Central memory CD8-positive, alpha-beta T cell (primary cell): ENCODE measurements at regions not wholly inside any gene's neighbourhood (a gene's known extent, or its start where the extent isn't known, plus 50 kb on each side); places are given as distances from the start of the nearest gene placed in this dataset.

ENCODE experiments used
- ATAC-seq: fragments of 150-1000 bp; cut with Tn5 transposase; replicated peaks from 2 replicates; pipeline ENCODE4 v1.10.0; 2022; ENCODE audit warnings: mild to moderate bottlenecking, moderate FRiP score, moderate number of reproducible peaks; ENCODE audit not compliant: poor library complexity, severe bottlenecking; ENCODE audit errors: extremely low read depth
- DNase-seq, 2 donors: peaks; one replicate each; pipeline ENCODE4 v3.0.0; 2021; ENCODE audit warnings: low spot score in 2 of 2
- H3K27ac Mint-ChIP-seq: one replicate; pipeline ENCODE4 v1.8.0; 2022; ENCODE audit warnings: low read depth, mild to moderate bottlenecking, moderate library complexity, mixed read lengths
- H3K27me3 Mint-ChIP-seq: one replicate; pipeline ENCODE4 v1.8.0; 2022; ENCODE audit warnings: mixed read lengths
- H3K36me3 Mint-ChIP-seq: one replicate; pipeline ENCODE4 v1.8.0; 2022; ENCODE audit warnings: mild to moderate bottlenecking, moderate library complexity, mixed read lengths; ENCODE audit not compliant: insufficient read depth
- H3K4me1 Mint-ChIP-seq: one replicate; pipeline ENCODE4 v1.8.0; 2022; ENCODE audit warnings: mixed read lengths
- H3K4me3 Mint-ChIP-seq: one replicate; pipeline ENCODE4 v1.8.0; 2022; ENCODE audit warnings: mild to moderate bottlenecking, moderate library complexity, mixed read lengths
- H3K9me3 Mint-ChIP-seq: one replicate; pipeline ENCODE4 v1.8.0; 2022; ENCODE audit warnings: mixed read lengths

GRCh38 chr20:22315073-22315472 is 269.3 kb downstream of the FOXA2 start:
- Mint-ChIP-seq H3K27ac (no peak overlapping the region), H3K27me3 (no peaks in the 10 kb centered on the region), H3K4me1 (no peaks in the 10 kb centered on the region), H3K4me3 (no peak overlapping the region), H3K9me3 (peaks cover 10% of the 10 kb centered on the region), H3K36me3 (no peaks in the 10 kb centered on the region)
- DNase-seq (no peak), ATAC-seq (no peak)

- H3K27ac Mint-ChIP-seq: no peak overlapping the region
- no peak for DNase-seq
- no peak overlapping the region for H3K4me3 Mint-ChIP-seq
- H3K4me1 Mint-ChIP-seq: no peaks in the 10 kb centered on the region
- ATAC-seq: no peak
- H3K27me3 Mint-ChIP-seq: no peaks in the 10 kb centered on the region
- no peaks in the 10 kb centered on the region for H3K36me3 Mint-ChIP-seq
- H3K9me3 Mint-ChIP-seq: no peaks in the 10 kb centered on the region
Observed at GRCh38 chr20:22312744-22313346, 271.5 kb downstream of the FOXA2 start.

- Mint-ChIP-seq H3K4me3 (no peak overlapping the region), H3K9me3 (peaks cover under 1% of the 10 kb centered on the region), H3K4me1 (no peaks in the 10 kb centered on the region), H3K27me3 (no peaks in the 10 kb centered on the region), H3K36me3 (no peaks in the 10 kb centered on the region), H3K27ac (no peak overlapping the region)
- DNase-seq: no peak
- ATAC-seq: no peak
Observed at GRCh38 chr20:22308934-22309333, 275.4 kb downstream of the FOXA2 start.

- H3K4me3 Mint-ChIP-seq: no peak overlapping the region
- H3K36me3 Mint-ChIP-seq: no peaks in the 10 kb centered on the region
- H3K4me1 Mint-ChIP-seq: no peaks in the 10 kb centered on the region
- H3K9me3 Mint-ChIP-seq: peaks cover 5% of the 10 kb centered on the region
- ATAC-seq: no peak
- no peak for DNase-seq
- H3K27me3 Mint-ChIP-seq: no peaks in the 10 kb centered on the region
- H3K27ac Mint-ChIP-seq: no peak overlapping the region
Observed at GRCh38 chr20:22307409-22307808, 277.0 kb downstream of the FOXA2 start.

- Mint-ChIP-seq H3K36me3 (no peaks in the 10 kb centered on the region), H3K4me1 (no peaks in the 10 kb centered on the region), H3K27ac (no peak overlapping the region), H3K9me3 (peaks cover 6% of the 10 kb centered on the region), H3K27me3 (no peaks in the 10 kb centered on the region), H3K4me3 (no peak overlapping the region)
- no peak for DNase-seq
- no peak for ATAC-seq
Observed at GRCh38 chr20:22305381-22305780, 279.0 kb downstream of the FOXA2 start.

GRCh38 chr20:22303523-22303922 is 280.8 kb downstream of the FOXA2 start:
- H3K27me3 Mint-ChIP-seq: no peaks in the 10 kb centered on the region
- H3K27ac Mint-ChIP-seq: no peak overlapping the region
- H3K36me3 Mint-ChIP-seq: peaks cover 3% of the 10 kb centered on the region
- peaks cover 17% of the 10 kb centered on the region for H3K9me3 Mint-ChIP-seq
- H3K4me3 Mint-ChIP-seq: no peak overlapping the region
- DNase-seq (no peak), ATAC-seq (no peak)
- no peaks in the 10 kb centered on the region for H3K4me1 Mint-ChIP-seq

GRCh38 chr20:22302039-22302438 is 282.3 kb downstream of the FOXA2 start:
- no peaks in the 10 kb centered on the region for H3K27me3 Mint-ChIP-seq
- DNase-seq (no peak), ATAC-seq (no peak)
- H3K4me1 Mint-ChIP-seq: no peaks in the 10 kb centered on the region
- peaks cover 3% of the 10 kb centered on the region for H3K36me3 Mint-ChIP-seq
- H3K9me3 Mint-ChIP-seq: peaks cover 17% of the 10 kb centered on the region
- no peak overlapping the region for H3K4me3 Mint-ChIP-seq
- H3K27ac Mint-ChIP-seq: no peak overlapping the region

GRCh38 chr20:22293886-22294285 is 290.5 kb downstream of the FOXA2 start:
- H3K27me3 Mint-ChIP-seq: no peaks in the 10 kb centered on the region
- no peak for ATAC-seq
- H3K4me3 Mint-ChIP-seq: no peak overlapping the region
- H3K36me3 Mint-ChIP-seq: no peaks in the 10 kb centered on the region
- DNase-seq: no peak
- no peaks in the 10 kb centered on the region for H3K4me1 Mint-ChIP-seq
- peaks cover 10% of the 10 kb centered on the region for H3K9me3 Mint-ChIP-seq
- H3K27ac Mint-ChIP-seq: no peak overlapping the region

- Mint-ChIP-seq H3K27me3 (no peaks in the 10 kb centered on the region), H3K4me3 (no peak overlapping the region), H3K9me3 (peaks cover 12% of the 10 kb centered on the region), H3K27ac (no peak overlapping the region), H3K36me3 (no peaks in the 10 kb centered on the region), H3K4me1 (no peaks in the 10 kb centered on the region)
- no peak for ATAC-seq
- no peak for DNase-seq
Observed at GRCh38 chr20:22289442-22289841, 294.9 kb downstream of the FOXA2 start.

- Mint-ChIP-seq H3K36me3 (no peaks in the 10 kb centered on the region), H3K27ac (no peak overlapping the region), H3K4me1 (no peaks in the 10 kb centered on the region), H3K9me3 (peaks cover 12% of the 10 kb centered on the region), H3K27me3 (no peaks in the 10 kb centered on the region), H3K4me3 (no peak overlapping the region)
- ATAC-seq (no peak), DNase-seq (no peak)
Observed at GRCh38 chr20:22288957-22289356, 295.4 kb downstream of the FOXA2 start.

GRCh38 chr20:22288156-22288555 is 296.2 kb downstream of the FOXA2 start:
- H3K27ac Mint-ChIP-seq: no peak overlapping the region
- H3K4me1 Mint-ChIP-seq: no peaks in the 10 kb centered on the region
- DNase-seq (no peak), ATAC-seq (no peak)
- no peak overlapping the region for H3K4me3 Mint-ChIP-seq
- no peaks in the 10 kb centered on the region for H3K36me3 Mint-ChIP-seq
- H3K27me3 Mint-ChIP-seq: no peaks in the 10 kb centered on the region
- peaks cover 7% of the 10 kb centered on the region for H3K9me3 Mint-ChIP-seq

- no peaks in the 10 kb centered on the region for H3K36me3 Mint-ChIP-seq
- H3K4me3 Mint-ChIP-seq: no peak overlapping the region
- no peaks in the 10 kb centered on the region for H3K27me3 Mint-ChIP-seq
- H3K9me3 Mint-ChIP-seq: peaks cover 7% of the 10 kb centered on the region
- H3K27ac Mint-ChIP-seq: no peak overlapping the region
- H3K4me1 Mint-ChIP-seq: no peaks in the 10 kb centered on the region
- DNase-seq (no peak), ATAC-seq (no peak)
Observed at GRCh38 chr20:22285555-22285954, 298.8 kb downstream of the FOXA2 start.

- ATAC-seq (no peak), DNase-seq (no peak)
- no peaks in the 10 kb centered on the region for H3K36me3 Mint-ChIP-seq
- no peak overlapping the region for H3K4me3 Mint-ChIP-seq
- no peak overlapping the region for H3K27ac Mint-ChIP-seq
- no peaks in the 10 kb centered on the region for H3K4me1 Mint-ChIP-seq
- H3K27me3 Mint-ChIP-seq: no peaks in the 10 kb centered on the region
- H3K9me3 Mint-ChIP-seq: peaks cover 11% of the 10 kb centered on the region
Observed at GRCh38 chr20:22282696-22283095, 301.7 kb downstream of the FOXA2 start.

- Mint-ChIP-seq H3K4me3 (no peak overlapping the region), H3K27me3 (no peaks in the 10 kb centered on the region), H3K9me3 (peaks cover 15% of the 10 kb centered on the region), H3K36me3 (no peaks in the 10 kb centered on the region), H3K27ac (no peak overlapping the region), H3K4me1 (no peaks in the 10 kb centered on the region)
- ATAC-seq (no peak), DNase-seq (no peak)
Observed at GRCh38 chr20:22274330-22274729, 310.0 kb downstream of the FOXA2 start.
